Gastrocnemius medialis (tissue), 4 donors: ENCODE measurements at regions not wholly inside any gene's neighbourhood (a gene's known extent, or its start where the extent isn't known, plus 50 kb on each side); places are given as distances from the start of the nearest gene placed in this dataset.
"Not testable (repeated sequence)": the region's sequence is repeated elsewhere in the genome, so short reads cannot be mapped to it uniquely, and the experiment has no call there.

ENCODE experiments used
- ATAC-seq, 2 donors: fragments of 150-250 bp; one replicate each; pipeline ENCODE4 v1.9.1; 2016
- DNase-seq, 2 donors: peaks; one replicate each; pipeline ENCODE4 v3.0.0-alpha.2; 2019
- H3K27ac ChIP-seq, 4 donors: fragments of 200-600 bp; sonication (generic); 1 replicate in 1 of 4; 2 replicates in 3 of 4; pipeline ENCODE4 v1.5.1; 2016 to 2018; ENCODE audit warnings: mild to moderate bottlenecking in 2 of 4, moderate library complexity in 1 of 4
- H3K27me3 ChIP-seq, 3 donors: fragments of 200-600 bp; sonication (generic) in 2 of 3; 1 replicate in 1 of 3; 2 replicates in 2 of 3; pipeline versions ENCODE4 v1.5.1 to v1.6.0; 2016 to 2019; ENCODE audit warnings: mild to moderate bottlenecking in 1 of 3, moderate library complexity in 1 of 3
- H3K36me3 ChIP-seq, 2 donors: fragments of 200-600 bp; sonication (generic) in 1 of 2; one replicate each; pipeline ENCODE4 v1.5.1; 2017 to 2018
- H3K4me1 ChIP-seq, 2 donors: fragments of 200-600 bp; sonication (generic) in 1 of 2; one replicate each; pipeline ENCODE4 v1.5.1; 2016 to 2017; ENCODE audit warnings: mild to moderate bottlenecking in 2 of 2
- H3K4me3 ChIP-seq, 4 donors: fragments of 200-600 bp; sonication (generic) in 3 of 4; 1 replicate in 1 of 4; 2 replicates in 3 of 4; pipeline ENCODE4 v1.5.1; 2016 to 2019; ENCODE audit warnings: mild to moderate bottlenecking in 2 of 4
- H3K9me3 ChIP-seq, 3 donors: fragments of 200-600 bp; sonication (generic) in 2 of 3; 1 replicate in 1 of 3; 2 replicates in 2 of 3; pipeline ENCODE4 v1.5.1; 2016 to 2019
- CTCF ChIP-seq, 5 experiments: fragments of 450-650 bp in 3 of 5; fragments of 200-600 bp in 2 of 5; sonication (generic) in 2 of 5; IDR thresholded peaks in 4 of 5; conservative IDR thresholded peaks in 1 of 5; 1 replicate in 4 of 5; 2 replicates in 1 of 5; pipeline ENCODE4 v1.5.1; 2016 to 2019; ENCODE audit warnings: antibody characterized with exemption in 5 of 5, mild to moderate bottlenecking in 3 of 5, moderate library complexity in 3 of 5
- POLR2A ChIP-seq, 2 donors: fragments of 450-650 bp; IDR thresholded peaks; one replicate each; pipeline ENCODE4 v1.6.1; 2017; ENCODE audit warnings: antibody characterized with exemption in 2 of 2, mild to moderate bottlenecking in 2 of 2, moderate library complexity in 2 of 2
- in situ Hi-C, 4 donors: fragments of 200-750 bp; cut with MboI; loops; one replicate each; pipeline versions ENCODE4 v1.15.0 to v1.8.0; 2017; ENCODE audit warnings: low sequenced_read_pairs in 4 of 4
- intact Hi-C: fragments of 100-400 bp; cut with DNase I; formaldehyde crosslinking; loops from one replicate; pipeline ENCODE4 v1.15.1; 2023; ENCODE audit warnings: low total_unique reads

- intact Hi-C loops: no loop called here
- in situ Hi-C loops: no loop called here
Observed at GRCh38 chr13:55159765-55160164, 1981.0 kb upstream of the PRR20A start.

GRCh38 chr13:55160867-55161266 is 1979.9 kb upstream of the PRR20A start:
- H3K27me3 ChIP-seq: no peaks in the 10 kb centered on the region
- TF ChIP-seq POLR2A (IDR thresholded peaks at IDR 0.05): no peak
- no peak for TF ChIP-seq CTCF (IDR thresholded peaks at IDR 0.05 in 4 of 5, conservative IDR thresholded peaks at IDR 0.05 in 1 of 5)
- H3K9me3 ChIP-seq: no peaks in the 10 kb centered on the region
- H3K4me1 ChIP-seq: no peaks in the 10 kb centered on the region
- H3K36me3 ChIP-seq: no peaks in the 10 kb centered on the region
- H3K27ac ChIP-seq: no peak overlapping the region
- intact Hi-C loops: no loop called here
- DNase-seq (no peak), ATAC-seq (no peak)
- H3K4me3 ChIP-seq: no peak overlapping the region
- in situ Hi-C loops: no loop called here

More at GRCh38 chr13:55159765-55160164, 1981.0 kb upstream of the PRR20A start:
- DNase-seq (no peak), ATAC-seq (no peak)
- TF ChIP-seq CTCF (IDR thresholded peaks at IDR 0.05 in 4 of 5, conservative IDR thresholded peaks at IDR 0.05 in 1 of 5): no peak
- no peak overlapping the region for H3K27ac ChIP-seq
- H3K36me3 ChIP-seq: no peaks in the 10 kb centered on the region
- no peaks in the 10 kb centered on the region for H3K27me3 ChIP-seq
- no peaks in the 10 kb centered on the region for H3K4me1 ChIP-seq
- no peaks in the 10 kb centered on the region for H3K9me3 ChIP-seq
- no peak overlapping the region for H3K4me3 ChIP-seq

- H3K9me3 ChIP-seq, H3K27ac ChIP-seq, intact Hi-C loops, ATAC-seq, DNase-seq, H3K4me3 ChIP-seq, in situ Hi-C loops, H3K36me3 ChIP-seq, H3K4me1 ChIP-seq, H3K27me3 ChIP-seq: not testable (repeated sequence)
Observed at GRCh38 chr13:55178582-55178981, 1962.1 kb upstream of the PRR20A start.

GRCh38 chr13:55190996-55191395 is 1949.7 kb upstream of the PRR20A start:
- H3K27ac ChIP-seq: no peak overlapping the region

GRCh38 chr13:55199134-55199533 is 1941.6 kb upstream of the PRR20A start:
- H3K4me1 ChIP-seq: no peaks in the 10 kb centered on the region

More at GRCh38 chr13:55190996-55191395, 1949.7 kb upstream of the PRR20A start:
- intact Hi-C loops (no loop called here), in situ Hi-C loops (no loop called here)
- no peak for DNase-seq
- no peaks in the 10 kb centered on the region for H3K27me3 ChIP-seq
- no peaks in the 10 kb centered on the region for H3K4me1 ChIP-seq
- TF ChIP-seq POLR2A (IDR thresholded peaks at IDR 0.05) (no peak), CTCF (IDR thresholded peaks at IDR 0.05 in 4 of 5, conservative IDR thresholded peaks at IDR 0.05 in 1 of 5) (no peak)
- no peak overlapping the region for H3K4me3 ChIP-seq
- ATAC-seq: no peak
- H3K36me3 ChIP-seq: no peaks in the 10 kb centered on the region
- no peaks in the 10 kb centered on the region for H3K9me3 ChIP-seq

More at GRCh38 chr13:55199134-55199533, 1941.6 kb upstream of the PRR20A start:
- H3K27me3 ChIP-seq: no peaks in the 10 kb centered on the region
- no peaks in the 10 kb centered on the region for H3K9me3 ChIP-seq
- TF ChIP-seq CTCF (IDR thresholded peaks at IDR 0.05 in 4 of 5, conservative IDR thresholded peaks at IDR 0.05 in 1 of 5): no peak
- no peak for TF ChIP-seq POLR2A (IDR thresholded peaks at IDR 0.05)
- DNase-seq (no peak), ATAC-seq (no peak)
- no peak overlapping the region for H3K27ac ChIP-seq
- no peaks in the 10 kb centered on the region for H3K36me3 ChIP-seq
- no peak overlapping the region for H3K4me3 ChIP-seq
- intact Hi-C loops (no loop called here), in situ Hi-C loops (no loop called here)
